Spleen (tissue), 11 donors: ENCODE measurements at regions not wholly inside any gene's neighbourhood (a gene's known extent, or its start where the extent isn't known, plus 50 kb on each side); places are given as distances from the start of the nearest gene placed in this dataset.

Source experiments
- DNase-seq: peaks from one replicate; pipeline ENCODE4 v3.0.0-alpha.2; 2020
- H3K27ac ChIP-seq, 8 donors: fragments of 200-600 bp; sonication (generic) in 7 of 8; 1 replicate in 4 of 8; 2 replicates in 4 of 8; pipeline versions ENCODE4 v1.5.0 to v1.8.0; 2016 to 2021; ENCODE audit warnings: inconsistent platforms in 4 of 8, mild to moderate bottlenecking in 4 of 8, moderate library complexity in 1 of 8
- H3K27me3 ChIP-seq, 7 donors: fragments of 200-600 bp; sonication (generic) in 6 of 7; replicated peaks in 1 of 7; 1 replicate in 4 of 7; 2 replicates in 3 of 7; pipeline versions ENCODE4 v1.5.0 to v1.8.0; 2016 to 2021; ENCODE audit warnings: inconsistent platforms in 3 of 7, mild to moderate bottlenecking in 1 of 7
- H3K36me3 ChIP-seq, 6 donors: fragments of 200-600 bp; sonication (generic) in 5 of 6; 1 replicate in 4 of 6; 2 replicates in 2 of 6; pipeline versions ENCODE4 v1.5.0 to v1.8.0; 2016 to 2021; ENCODE audit warnings: inconsistent platforms in 2 of 6
- H3K4me1 ChIP-seq, 6 donors: fragments of 200-600 bp; sonication (generic) in 5 of 6; 1 replicate in 3 of 6; 2 replicates in 3 of 6; pipeline versions ENCODE4 v1.5.0 to v1.8.0; 2016 to 2021; ENCODE audit warnings: inconsistent platforms in 3 of 6
- H3K4me3 ChIP-seq, 8 donors: fragments of 200-600 bp; sonication (generic) in 7 of 8; 1 replicate in 4 of 8; 2 replicates in 4 of 8; pipeline versions ENCODE4 v1.5.0 to v1.8.0; 2016 to 2021; ENCODE audit warnings: inconsistent platforms in 4 of 8, mild to moderate bottlenecking in 4 of 8, moderate library complexity in 2 of 8
- H3K9me3 ChIP-seq, 8 donors: fragments of 200-600 bp; sonication (generic) in 7 of 8; 1 replicate in 4 of 8; 2 replicates in 4 of 8; pipeline versions ENCODE4 v1.5.0 to v1.8.0; 2016 to 2021; ENCODE audit warnings: inconsistent platforms in 4 of 8
- POLR2A ChIP-seq, 3 donors: fragments of 450-650 bp; IDR thresholded peaks; one replicate each; pipeline ENCODE4 v1.5.1; 2017; ENCODE audit warnings: antibody characterized with exemption in 3 of 3, mild to moderate bottlenecking in 1 of 3
- POLR2AphosphoS5 ChIP-seq, 3 donors: sonication (generic); formaldehyde crosslinking; IDR thresholded peaks; one replicate each; pipeline ENCODE4 v1.5.1; 2017; ENCODE audit warnings: antibody characterized with exemption in 3 of 3
- WGBS, 5 donors: extraction: QIAGEN DNeasy Blood & Tissue Kit in 3 of 5; methylation state at CpG; one replicate each; pipeline versions ENCODE4 v1.1.5 to v1.1.7; 2013 to 2018; 5-methylcytosine and 5-hydroxymethylcytosine counted together
- intact Hi-C: fragments of 100-400 bp; cut with DNase I; formaldehyde crosslinking; loops from one replicate; pipeline ENCODE4 v1.15.0; 2023; ENCODE audit warnings: low total_unique reads
- TF ChIP-seq, protein P1 (sequence below), 11 experiments: fragments of 200-600 bp in 7 of 11; fragments of 450-650 bp in 4 of 11; sonication (generic) in 4 of 11; IDR thresholded peaks in 8 of 11; conservative IDR thresholded peaks in 3 of 11; 1 replicate in 7 of 11; 2 replicates in 4 of 11; pipeline versions ENCODE4 v1.4.0 to v1.8.0; 2016 to 2021; ENCODE audit warnings: antibody characterized with exemption in 11 of 11, inconsistent platforms in 4 of 11, mild to moderate bottlenecking in 1 of 11
- donor health status: healthy with polysubstance abuse.
- donor health status: DM: no; HTN: no; CAD: no; lungs with moderate emphysema.
- donor health status: DM: no; HTN: no; CAD: no.
- donor health status: Bipolar disorder and iron deficiency.
- donor health status: healthy.
- donor health status: DM: no; HTN: no; CAD: no.
- donor health status: DM: yes; HTN: yes; CAD: no.

DNA sequence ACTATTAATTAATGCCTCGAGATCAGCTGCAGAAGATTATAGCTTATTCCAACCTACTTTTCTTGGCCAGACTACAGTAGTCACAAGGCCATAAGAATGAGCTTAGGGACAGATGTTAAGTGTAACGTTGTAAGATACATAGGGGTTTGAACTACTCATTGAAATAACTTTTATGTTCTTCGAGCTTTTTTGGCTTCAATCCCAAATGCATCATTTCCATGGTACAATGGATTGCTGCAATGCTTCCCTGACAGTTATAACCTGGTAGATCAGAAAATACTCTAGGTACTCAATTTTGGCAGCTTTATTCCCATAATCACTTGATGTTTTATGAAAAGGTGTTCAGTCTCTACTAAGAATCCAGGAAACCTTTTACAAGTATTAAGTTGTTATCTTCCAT lies 2216.7 kb upstream of the PCDH20 start:
- H3K4me1 ChIP-seq, result no peaks in the 10 kb centered on the region
- intact Hi-C loops, result no loop called here
- 56 to 75% (median 63%) methylated on average over 3 of the region's 3 CpGs for WGBS, 5 donors
- peaks cover 0 to 6% (median 0%) of the 10 kb centered on the region in 8 donors for H3K9me3 ChIP-seq
- no peaks in the 10 kb centered on the region for H3K27me3 ChIP-seq
- no peaks in the 10 kb centered on the region for H3K36me3 ChIP-seq
- TF ChIP-seq POLR2AphosphoS5 (IDR thresholded peaks at IDR 0.05), result no peak
- TF ChIP-seq, protein P1, sequence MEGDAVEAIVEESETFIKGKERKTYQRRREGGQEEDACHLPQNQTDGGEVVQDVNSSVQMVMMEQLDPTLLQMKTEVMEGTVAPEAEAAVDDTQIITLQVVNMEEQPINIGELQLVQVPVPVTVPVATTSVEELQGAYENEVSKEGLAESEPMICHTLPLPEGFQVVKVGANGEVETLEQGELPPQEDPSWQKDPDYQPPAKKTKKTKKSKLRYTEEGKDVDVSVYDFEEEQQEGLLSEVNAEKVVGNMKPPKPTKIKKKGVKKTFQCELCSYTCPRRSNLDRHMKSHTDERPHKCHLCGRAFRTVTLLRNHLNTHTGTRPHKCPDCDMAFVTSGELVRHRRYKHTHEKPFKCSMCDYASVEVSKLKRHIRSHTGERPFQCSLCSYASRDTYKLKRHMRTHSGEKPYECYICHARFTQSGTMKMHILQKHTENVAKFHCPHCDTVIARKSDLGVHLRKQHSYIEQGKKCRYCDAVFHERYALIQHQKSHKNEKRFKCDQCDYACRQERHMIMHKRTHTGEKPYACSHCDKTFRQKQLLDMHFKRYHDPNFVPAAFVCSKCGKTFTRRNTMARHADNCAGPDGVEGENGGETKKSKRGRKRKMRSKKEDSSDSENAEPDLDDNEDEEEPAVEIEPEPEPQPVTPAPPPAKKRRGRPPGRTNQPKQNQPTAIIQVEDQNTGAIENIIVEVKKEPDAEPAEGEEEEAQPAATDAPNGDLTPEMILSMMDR (IDR thresholded peaks at IDR 0.05 in 8 of 11, conservative IDR thresholded peaks at IDR 0.05 in 3 of 11), result no peak
- TF ChIP-seq POLR2A (IDR thresholded peaks at IDR 0.05), result no peak
- DNase-seq, result no peak
- no peak overlapping the region for H3K4me3 ChIP-seq
- H3K27ac ChIP-seq, result no peak overlapping the region

DNA sequence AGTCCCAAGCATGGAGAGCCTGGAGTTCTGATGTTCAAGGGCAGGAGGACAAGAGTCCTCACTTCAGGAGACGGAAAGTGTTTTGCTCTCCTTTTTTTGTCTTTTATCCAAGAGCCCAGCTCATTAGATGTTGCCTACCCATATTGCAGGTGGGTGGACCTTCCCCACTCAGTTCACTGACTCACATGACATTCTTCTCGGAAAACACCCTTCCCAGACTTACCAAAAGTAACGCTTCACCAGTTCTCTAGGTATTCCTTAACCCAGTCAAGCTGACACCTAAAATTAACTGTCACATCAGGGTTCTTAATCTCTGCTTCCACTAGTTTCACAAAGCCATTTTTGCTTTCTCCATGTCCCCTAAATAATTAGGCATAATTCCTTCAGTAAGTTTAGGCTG lies 2215.4 kb upstream of the PCDH20 start:
- Histone ChIP-seq H3K27me3 (no peaks in the 10 kb centered on the region), H3K36me3 (no peaks in the 10 kb centered on the region), H3K4me1 (no peaks in the 10 kb centered on the region), H3K27ac (no peak overlapping the region), H3K4me3 (no peak overlapping the region), H3K9me3 (peaks cover 0 to 6% (median 0%) of the 10 kb centered on the region in 8 donors)
- whole genome bisulfite sequencing, 5 donors, result 68 to 94% (median 88%) methylated on average over 3 of the region's 3 CpGs
- TF ChIP-seq, protein P1 (IDR thresholded peaks at IDR 0.05 in 8 of 11, conservative IDR thresholded peaks at IDR 0.05 in 3 of 11), result no peak
- no peak for TF ChIP-seq POLR2A (IDR thresholded peaks at IDR 0.05)
- TF ChIP-seq POLR2AphosphoS5 (IDR thresholded peaks at IDR 0.05), result no peak
- intact Hi-C loops, result no loop called here
- no peak for DNase-seq

DNA sequence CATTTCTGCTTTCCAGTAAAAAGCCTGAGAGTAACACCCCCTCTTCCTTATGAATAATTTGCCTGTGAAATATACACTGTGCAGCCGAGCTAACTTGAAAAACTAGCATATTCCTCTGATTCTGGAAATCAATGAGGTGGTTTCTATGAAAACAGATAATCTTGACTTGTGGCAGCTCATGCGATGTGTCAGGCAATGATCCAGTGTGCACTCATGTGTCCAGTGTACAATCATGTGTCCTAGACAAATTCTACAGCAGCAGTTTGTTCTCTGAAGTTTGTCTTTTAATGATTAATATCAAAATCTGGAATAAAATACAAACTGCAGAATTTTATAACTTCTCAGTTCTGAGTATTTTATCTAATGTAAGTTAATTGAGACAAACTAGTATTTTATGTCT lies 2213.9 kb upstream of the PCDH20 start:
- 78 to 89% (median 84%) methylated on average over 2 of the region's 2 CpGs for WGBS, 5 donors
- intact Hi-C loops, result no loop called here
- H3K4me1 ChIP-seq, result no peaks in the 10 kb centered on the region
- DNase-seq, result no peak
- peaks cover 0 to 10% (median 0%) of the 10 kb centered on the region in 8 donors for H3K9me3 ChIP-seq
- no peaks in the 10 kb centered on the region for H3K27me3 ChIP-seq
- no peak for TF ChIP-seq POLR2AphosphoS5 (IDR thresholded peaks at IDR 0.05)
- TF ChIP-seq, protein P1 (IDR thresholded peaks at IDR 0.05 in 8 of 11, conservative IDR thresholded peaks at IDR 0.05 in 3 of 11), result no peak
- TF ChIP-seq POLR2A (IDR thresholded peaks at IDR 0.05), result no peak
- H3K36me3 ChIP-seq, result no peaks in the 10 kb centered on the region
- no peak overlapping the region for H3K4me3 ChIP-seq
- no peak overlapping the region for H3K27ac ChIP-seq

DNA sequence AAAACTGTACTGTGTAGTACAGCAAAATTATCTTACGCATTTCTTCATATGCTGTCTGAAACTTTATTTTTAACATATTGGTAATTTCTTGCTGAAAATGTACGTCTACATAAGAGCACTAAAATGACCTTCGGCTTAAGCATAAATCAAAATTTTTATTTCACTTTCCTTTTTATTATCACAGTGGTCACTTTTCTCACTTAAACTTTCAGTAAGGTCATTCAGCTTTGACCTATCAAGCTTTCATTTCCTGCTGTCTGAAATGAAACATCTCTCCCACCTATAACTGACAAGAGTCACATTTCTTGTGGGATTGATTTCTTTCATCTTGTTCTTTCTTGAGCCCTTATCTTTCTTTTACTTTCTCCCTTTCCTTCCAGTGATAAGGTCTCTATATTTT lies 2212.7 kb upstream of the PCDH20 start:
- Histone ChIP-seq H3K27me3 (no peaks in the 10 kb centered on the region), H3K4me3 (no peak overlapping the region), H3K9me3 (peaks cover 0 to 10% (median 0%) of the 10 kb centered on the region in 8 donors), H3K4me1 (no peaks in the 10 kb centered on the region), H3K27ac (no peak overlapping the region), H3K36me3 (no peaks in the 10 kb centered on the region)
- 61 to 76% (median 65%) methylated on average over 3 of the region's 3 CpGs for WGBS, 5 donors
- TF ChIP-seq POLR2AphosphoS5 (IDR thresholded peaks at IDR 0.05) (no peak), POLR2A (IDR thresholded peaks at IDR 0.05) (no peak)
- TF ChIP-seq, protein P1 (IDR thresholded peaks at IDR 0.05 in 8 of 11, conservative IDR thresholded peaks at IDR 0.05 in 3 of 11), result no peak
- intact Hi-C loops, result no loop called here
- DNase-seq, result no peak
